Glomerular visceral epithelial cell (primary cell): ENCODE measurements at regions not wholly inside any gene's neighbourhood (a gene's known extent, or its start where the extent isn't known, plus 50 kb on each side); places are given as distances from the start of the nearest gene placed in this dataset.

ENCODE experiments used
- DNase-seq: peaks from one replicate; pipeline ENCODE4 v3.0.0-alpha.2; 2016; ENCODE audit errors: extremely low spot score

DNA sequence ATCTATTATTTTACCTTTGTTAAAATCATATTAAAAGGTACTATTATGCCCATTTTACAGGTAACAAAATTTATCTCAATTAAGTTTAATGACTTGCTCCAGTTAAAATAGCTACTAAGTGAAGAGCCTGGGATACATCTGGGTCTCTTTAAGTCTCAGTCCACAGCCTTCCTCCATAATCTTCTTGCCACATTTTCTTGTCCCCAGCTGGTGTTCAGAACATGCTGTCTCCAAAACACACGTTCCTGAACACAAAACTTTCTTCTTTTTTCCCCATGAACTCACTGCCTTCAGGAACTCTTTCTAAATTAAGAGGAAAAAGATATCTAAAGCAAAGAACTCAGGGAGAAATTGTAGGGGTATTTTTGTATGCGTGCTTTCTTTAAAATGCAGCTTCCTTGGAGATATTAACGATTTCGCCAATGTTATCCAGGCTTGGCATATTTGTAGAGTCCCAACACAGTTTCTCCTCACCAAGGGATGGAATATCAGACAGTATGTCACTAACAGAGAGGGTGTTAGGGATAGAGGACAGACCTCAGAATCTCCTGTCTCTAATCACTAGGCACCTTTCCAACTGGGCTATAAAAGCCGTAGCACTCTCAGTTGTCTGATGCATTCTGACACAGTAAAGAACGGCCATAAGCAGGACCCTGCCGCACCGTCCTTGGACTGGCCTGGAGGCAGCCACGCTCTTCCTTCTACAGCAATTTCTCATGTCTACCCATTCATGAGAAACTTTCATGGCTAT, 232.8 kb upstream of the BLID start:
- no peak for DNase-seq

DNA sequence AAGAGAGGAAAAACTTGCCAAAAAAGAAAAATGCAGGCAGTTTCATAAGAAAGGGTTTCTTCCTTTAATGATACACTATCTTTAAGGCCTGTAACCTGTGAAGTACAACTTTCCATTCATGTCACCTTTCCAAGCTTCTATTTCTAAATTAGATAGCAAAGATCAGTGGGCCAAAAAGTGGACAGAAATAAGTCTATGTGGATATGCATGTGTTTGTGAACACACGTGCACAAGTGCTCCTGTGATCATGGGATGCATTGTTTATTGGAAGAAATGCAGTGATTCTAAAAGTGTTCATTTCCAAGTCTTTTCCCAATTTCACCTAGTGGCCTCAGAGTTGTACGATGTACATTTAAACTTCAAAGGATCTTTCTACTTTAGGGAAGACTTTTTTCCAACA, 230.0 kb upstream of the BLID start:
- no peak for DNase-seq

DNA sequence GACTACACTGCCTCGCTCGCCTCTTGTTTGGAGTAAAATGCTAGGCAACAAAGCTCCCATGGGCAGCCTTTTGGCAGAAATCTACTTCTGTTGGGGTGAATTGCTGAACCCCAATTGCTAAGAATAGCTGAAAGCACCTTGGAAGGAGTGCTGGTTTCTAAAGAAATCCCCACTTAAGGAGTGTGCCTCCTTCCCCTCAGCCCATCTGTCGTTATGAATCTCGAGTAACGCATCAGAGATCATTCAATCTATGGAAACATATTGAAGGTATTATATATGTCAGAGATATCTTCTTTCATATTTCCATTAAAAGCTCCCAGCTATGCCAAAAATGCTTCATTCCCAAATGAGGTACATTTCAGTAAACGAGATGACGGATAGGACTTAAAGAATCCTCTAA, 229.6 kb upstream of the BLID start:
- no peak for DNase-seq

DNA sequence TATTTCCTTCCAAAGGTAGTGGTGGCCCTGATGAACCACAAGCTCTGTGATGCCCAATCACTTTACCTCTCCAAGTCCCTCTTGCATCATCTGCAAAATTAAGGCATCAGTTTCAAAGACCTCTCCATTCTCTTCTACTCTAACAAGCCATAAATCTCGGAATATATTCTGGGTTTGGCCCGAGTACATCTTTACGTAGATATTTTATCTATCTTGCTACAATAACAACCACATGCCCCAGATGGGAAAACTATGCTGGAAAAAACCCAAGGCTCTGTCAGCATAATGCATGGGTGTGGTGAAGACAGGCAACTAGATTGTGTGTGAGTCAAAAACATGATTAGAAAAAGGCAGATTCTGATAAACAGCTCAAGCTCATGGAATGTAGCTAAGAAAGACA, 228.2 kb upstream of the BLID start:
- DNase-seq: no peak

DNA sequence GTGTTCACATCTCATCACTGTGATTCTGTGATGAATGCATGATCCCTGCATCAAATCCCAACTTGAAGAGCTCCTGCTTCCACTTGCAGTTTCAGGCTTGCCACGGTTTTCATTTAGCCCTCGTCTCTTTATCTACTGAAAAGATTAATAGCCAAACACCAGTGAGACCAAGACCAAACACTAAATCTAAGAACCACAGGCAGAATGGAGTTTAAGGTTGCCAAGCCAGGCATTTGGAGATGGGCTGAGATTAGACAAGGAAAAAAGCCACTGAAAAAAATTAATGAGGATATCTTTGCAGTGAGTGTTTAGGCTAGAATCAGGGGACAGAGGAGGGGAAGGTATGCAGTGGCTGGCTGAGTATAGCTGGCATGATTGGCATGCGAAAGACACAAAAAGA, 227.2 kb upstream of the BLID start:
- no peak for DNase-seq

DNA sequence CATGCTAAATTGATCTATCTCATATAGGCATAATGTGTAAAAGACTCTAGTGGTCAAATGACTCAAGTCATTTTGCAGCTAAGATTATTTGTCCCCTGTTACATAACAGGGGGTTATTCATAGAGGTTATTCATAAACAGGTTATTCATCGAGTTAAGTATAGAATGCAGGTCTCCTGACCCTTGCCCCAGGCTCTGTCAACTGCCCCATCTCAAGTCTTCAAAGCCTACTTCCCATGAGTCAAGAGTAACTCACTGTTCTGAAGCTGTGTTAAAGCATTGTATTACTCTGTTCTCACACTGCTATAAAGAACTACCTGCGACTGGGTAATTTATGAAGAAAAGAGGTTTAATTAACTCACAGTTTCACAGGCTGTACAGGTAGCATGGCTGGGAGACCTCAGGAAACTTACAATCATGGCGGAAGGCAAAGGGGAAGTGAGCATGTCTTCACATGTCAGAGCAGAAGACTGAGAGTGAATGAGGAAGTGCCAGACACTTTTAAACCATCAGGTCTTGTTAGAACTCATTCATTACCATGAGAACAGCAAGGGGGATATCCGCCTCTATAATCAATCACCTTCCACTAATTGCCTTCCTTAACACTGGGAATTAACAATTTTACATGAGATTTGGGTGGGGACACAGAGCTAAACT, 226.2 kb upstream of the BLID start:
- no peak for DNase-seq

DNA sequence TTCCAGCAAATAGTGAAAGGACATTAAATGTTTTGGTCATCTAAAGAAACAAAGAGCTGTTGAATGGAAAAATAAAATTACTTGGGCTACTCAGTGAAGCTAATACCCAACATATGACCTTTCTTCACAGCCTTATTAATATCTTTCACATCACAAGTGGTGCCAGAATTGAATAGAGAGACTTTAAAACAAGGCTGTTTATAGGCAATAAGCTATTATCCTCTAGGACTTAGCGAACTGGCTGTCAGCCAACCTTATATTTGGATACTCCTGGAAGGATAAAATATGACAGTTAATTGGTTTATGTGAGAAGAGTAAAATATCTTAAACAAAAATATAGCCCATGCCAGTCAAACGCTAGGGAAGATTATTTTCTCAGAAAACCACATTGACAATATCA, 225.5 kb upstream of the BLID start:
- no peak for DNase-seq

DNA sequence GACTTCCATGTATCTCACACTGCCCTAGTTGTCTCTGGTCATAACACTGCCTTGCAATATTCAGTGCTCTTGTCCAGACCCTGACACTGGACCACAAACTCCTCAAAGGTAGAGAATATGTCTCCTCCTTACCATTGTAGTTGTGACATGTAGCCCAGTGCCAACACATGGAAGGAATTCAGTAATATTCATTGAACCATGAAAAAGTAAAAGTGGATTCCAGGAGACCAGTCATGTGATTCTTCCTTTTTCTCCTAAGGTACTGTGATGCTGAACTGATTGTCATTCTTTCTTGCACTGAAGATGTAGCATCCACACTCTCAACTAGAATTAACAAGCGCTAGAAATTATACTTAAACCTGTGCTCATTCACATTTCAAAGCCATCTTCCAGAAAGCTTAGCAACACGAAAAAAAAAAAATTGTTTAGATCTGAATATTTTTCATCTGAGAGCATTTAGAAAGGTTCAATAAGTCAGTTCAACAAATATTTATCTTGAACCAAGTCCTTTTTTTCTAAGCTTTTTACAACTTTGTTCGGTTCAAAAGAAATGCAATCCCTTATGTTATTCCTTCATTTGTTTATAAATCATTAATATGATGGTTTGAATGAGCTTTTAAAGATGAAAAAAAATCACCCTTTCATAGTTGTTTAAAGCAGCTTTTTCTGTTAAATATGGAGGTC, 224.7 kb upstream of the BLID start:
- peak; percentile 1 for DNase-seq

DNA sequence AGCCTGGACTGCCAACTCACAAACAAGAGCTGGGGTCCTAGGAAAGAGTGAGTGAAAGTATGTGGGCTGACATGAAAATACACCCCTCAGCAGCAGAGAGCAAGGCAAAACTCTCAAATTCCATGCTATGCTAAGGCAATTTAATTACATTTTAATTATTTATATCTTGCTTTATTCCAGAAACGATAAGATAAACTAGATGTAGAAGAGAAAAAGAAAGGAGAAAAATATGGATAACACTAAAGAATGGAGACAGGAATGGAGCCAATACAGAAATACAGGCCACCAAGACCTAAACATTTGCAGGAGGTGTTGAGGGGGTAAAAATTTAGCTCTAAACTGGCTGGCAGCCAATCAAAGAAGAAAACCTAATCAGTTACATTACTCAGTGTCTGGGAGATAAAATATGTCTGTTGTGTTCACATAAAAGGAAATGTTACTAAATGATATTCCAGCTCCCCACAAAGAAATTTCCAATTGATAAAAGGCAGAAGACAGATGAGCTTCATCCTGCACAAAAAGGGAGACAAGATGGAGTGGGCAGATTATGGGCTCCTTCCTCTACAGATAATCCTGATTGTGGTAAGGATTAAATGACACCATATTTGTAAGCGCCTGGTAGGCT, 223.5 kb upstream of the BLID start:
- DNase-seq: no peak

DNA sequence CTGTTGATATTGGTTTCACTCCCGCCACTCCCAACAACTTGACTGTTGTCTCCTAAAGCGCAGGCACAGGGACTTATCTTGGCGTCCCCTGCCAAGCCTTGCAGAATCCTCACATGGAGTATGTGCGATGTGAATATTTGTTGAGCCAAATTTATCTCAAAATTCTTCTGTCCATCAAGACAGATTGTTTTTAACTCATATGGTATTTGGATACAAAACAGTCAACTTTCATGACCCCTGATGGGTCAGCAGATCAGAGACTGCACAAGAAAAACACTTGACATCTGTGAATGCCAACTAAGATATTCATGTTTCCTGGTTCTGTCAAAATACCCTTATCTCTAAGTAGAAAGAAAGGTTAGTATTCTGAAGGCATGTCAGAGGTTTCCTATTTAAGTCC, 221.7 kb upstream of the BLID start:
- no peak for DNase-seq

DNA sequence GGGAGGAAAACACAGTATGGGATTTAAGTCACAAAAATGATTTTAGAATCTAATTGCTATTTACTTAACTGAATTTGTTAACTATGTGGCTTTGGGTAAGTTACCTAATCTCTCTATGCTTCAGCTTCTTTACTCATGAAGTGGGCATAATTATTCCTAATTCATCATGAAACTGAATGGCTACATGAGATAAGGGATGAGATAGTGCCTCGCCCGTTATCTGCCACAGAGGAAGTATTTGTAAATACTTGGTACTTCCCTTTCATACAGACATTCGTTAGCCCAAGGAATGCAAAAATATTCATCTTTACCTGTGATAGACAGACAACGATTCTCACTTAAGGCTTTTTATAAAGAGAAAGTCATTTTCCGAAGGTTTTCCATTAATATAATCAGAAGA, 221.2 kb upstream of the BLID start:
- DNase-seq: no peak

DNA sequence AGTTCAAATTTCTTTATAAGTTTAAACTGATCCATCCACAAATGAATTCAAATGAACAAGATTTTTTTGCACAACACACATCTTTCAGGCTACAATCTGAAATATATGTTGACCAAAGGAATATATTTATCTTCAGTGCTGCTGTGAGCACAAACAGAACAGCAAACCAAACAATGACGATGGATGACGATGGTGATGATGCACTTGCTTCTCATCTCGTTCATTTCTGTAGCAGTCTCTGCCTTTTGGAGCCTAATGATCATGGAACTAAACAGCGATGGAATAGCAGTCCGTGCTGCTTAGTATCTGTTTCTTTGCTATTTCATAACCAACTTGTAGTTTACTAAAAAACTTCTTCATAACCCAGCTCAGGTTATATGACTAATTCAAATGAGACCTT, 220.7 kb upstream of the BLID start:
- no peak for DNase-seq

DNA sequence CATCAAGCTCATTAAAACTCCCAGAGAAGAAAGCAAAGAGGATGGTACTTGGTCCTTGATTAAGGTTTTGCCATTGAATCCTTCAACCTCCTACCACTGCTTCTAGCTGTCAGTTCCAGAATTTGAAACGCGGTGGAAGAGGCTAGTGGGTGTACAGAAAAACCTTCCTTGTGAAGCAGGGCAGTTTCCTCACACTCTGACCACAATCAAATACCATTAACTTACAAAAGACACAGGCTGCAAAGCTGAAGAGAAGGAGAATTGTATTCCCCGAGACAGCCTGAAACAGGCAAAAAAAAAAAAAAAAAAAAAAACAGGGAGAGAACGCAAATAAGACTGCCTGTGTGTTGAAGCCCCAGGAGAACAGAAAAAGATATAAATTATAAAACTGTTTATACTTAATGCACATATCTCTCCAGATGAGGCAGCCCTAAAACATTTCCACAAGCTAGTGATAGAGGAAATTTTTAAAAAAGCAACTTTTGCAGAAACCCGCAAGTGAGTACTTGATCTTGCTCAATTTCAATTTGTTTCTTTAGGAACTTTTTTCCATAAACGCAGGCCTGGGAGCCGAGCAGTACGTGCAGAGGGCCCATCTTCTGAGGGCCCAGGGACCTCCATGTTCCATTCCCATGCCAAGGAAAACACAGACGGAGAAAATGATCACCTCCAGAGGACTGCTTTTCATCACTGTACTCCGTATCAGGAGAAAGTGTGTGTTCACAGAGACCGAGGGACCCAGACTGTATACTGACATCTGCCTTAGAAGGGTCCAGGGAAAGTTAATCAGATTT, 218.7 kb upstream of the BLID start:
- DNase-seq: no peak

DNA sequence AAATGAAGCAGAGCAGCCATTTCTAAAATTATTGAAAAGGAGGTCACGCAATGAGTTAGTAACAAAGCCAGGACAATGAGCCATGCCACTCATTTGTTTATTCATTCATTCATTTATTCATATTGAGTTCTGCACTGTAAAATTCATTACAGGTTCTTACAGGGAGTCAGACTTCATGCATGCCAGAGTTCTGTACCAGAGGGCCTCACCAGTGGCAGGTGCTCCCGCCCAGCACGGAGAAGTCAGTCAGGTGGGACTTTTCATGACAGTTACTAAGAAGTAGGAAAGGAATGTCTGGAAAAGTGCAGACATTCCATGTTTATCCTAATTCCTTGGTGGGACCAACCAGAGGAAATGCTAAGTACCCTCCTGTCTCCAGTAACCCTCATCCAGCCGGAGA, 217.5 kb upstream of the BLID start:
- DNase-seq: no peak

DNA sequence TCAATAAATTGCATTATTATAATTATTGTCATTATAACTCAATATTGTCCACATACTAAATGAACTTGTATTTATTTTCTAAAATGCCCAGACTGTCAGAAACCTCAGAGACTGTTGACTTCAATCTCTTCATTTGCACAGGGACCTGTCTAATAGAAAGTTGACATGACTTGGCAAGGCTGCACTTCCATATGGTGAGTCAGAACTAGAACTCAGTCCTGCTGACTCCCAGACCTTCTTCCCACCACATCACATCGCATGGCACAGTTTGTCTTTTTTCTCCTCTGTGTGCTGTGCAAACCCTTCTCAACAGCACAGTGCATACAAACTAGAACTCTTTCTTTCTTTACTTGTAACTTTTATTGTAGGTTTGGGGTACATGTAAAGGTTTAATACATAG, 215.1 kb upstream of the BLID start:
- DNase-seq: no peak

DNA sequence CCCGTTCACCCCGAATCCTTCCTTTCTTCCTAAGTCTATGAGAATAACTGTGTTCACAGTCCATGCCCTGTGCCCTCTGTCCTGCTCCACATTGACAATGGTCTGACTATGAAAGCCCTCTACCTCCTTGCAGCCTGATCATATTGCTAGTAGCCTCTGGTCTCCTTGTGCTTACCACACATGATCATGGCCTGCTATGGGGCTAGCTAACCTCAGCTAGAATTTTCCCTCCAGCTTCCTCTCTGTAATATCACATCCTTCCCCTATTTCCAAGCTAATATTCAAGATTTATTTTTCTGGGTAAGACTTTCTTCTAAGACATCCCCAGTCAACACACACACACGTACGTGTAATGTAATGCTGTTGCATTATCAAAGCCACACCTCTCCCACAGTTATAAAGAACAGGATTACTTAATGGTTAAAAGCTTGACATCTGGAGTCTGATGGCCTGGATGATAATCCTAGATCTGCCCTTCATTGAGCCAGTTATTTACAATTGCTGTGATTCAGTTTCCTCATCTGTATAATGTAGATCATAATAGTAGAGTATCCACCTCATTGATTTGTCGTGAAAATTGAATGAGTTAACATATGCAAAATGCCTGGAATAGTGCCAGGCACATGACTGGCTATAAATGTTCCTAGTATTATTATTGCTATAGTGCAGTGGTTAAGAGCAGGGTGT, 214.4 kb upstream of the BLID start:
- DNase-seq: no peak

DNA sequence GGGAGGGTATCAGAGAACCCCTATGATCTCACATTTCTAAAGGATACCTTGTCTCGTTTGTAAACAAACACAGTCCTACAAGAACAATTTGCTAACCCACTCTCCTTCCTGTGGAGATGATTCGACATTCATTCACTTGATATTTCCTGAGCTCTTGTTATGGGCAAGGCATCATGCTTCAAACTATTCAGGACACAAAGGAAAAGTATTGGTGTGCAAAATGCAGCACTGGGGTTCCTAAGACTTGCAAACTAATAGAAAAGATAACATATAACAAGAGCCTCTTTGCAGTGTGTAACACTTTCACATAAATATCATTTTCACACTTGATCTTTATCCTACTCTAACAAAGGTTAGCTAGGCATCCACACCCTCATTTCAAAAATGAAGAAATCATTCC, 211.5 kb upstream of the BLID start:
- no peak for DNase-seq

DNA sequence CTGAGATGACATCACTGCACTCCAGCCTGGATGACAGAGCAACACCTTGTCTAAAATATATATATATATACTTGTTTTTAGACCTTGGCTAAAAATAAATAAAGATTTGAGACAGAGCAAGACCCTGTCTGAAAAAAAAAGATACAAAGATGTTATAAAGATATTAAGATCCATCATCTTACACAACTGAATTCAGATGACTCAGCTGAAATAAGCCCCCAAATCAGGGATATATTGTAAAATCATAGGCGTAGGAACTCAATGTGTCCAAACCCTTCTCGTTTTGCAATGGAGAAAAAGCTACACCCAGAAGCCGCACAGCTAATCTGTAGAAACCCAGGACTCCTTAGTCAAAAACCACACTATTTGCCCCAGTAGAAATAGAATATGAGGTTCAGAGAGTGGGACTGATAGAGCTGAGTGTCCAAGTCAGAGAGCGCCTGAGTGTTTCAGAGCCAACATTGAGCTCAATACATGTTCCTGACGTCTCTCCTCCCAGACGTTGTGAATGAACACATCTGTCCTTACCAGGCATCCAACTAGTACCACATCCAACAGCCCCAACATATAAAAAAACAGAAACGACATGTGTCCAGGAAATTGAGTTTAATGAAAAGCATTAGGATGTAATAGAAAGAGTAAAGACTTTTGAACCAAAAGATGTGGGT, 207.9 kb upstream of the BLID start:
- no peak for DNase-seq

DNA sequence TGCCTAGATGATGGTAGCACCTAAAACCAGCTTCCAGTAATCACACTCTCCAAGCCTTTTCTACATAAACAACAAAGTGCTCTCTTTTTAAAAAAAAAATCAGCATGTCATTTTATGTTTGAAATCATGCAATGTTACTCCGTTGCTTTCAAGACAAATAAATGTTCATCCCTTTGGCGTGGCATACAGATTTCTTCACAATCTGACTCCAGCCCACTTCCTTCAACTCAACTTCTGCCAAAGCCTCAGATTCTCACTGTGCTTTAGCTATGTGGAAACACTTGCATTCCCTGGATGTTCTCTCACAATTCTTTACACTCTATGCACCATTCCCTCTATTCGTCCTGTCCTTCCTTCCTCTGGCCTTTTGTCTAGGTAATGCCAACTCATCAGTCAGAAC, 206.3 kb upstream of the BLID start:
- no peak for DNase-seq

DNA sequence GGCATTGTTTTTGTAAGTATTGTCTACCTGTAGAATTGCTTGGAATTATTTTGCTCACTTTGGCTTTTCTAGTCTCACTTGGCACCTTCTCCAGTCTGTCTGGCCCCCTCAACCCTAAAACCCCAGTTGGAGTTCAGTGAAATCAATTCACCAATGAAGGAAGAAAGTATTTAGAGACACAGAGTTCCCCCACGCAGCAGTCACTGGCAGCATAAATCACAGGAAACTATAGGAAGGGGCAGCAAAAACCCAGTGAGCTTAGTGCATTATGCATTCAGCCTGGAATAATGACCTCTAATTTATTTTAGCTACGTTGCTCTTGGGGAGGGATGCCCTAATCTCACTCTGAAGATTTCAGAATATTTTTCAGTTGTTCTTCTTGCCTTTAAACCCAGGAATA, 204.7 kb upstream of the BLID start:
- DNase-seq: no peak
